H1 (cell line): ENCODE measurements at regions not wholly inside any gene's neighbourhood (a gene's known extent, or its start where the extent isn't known, plus 50 kb on each side); places are given as distances from the start of the nearest gene placed in this dataset.

Experiments used
- CTCF ChIA-PET: fragments of 300-600 bp; sonication (Branson Sonifier 250); formaldehyde crosslinking; loops from one replicate; lab custom pipeline; 2021; ENCODE audit not compliant: partially characterized antibody; lab: Charles Lee
- POLR2A ChIA-PET: fragments of 300-600 bp; sonication (Branson Sonifier 250); formaldehyde crosslinking; loops from one replicate; lab custom pipeline; 2021; ENCODE audit warnings: inconsistent platforms; ENCODE audit not compliant: partially characterized antibody; lab: Charles Lee
- DNase-seq, 2 experiments: peaks; one replicate each; pipeline versions ENCODE4 v3.0.0 to v3.0.0-alpha.2; 2010 to 2022; ENCODE audit warnings: low spot score in 2 of 2, low read depth in 1 of 2, mixed read lengths in 1 of 2
- FAIRE-seq: peaks from 2 replicates; lab custom pipeline; 2011; peaks lifted over from hg19 to GRCh38; lab: Jason Lieb, UNC
- H2AFZ ChIP-seq: 2 replicates; pipeline ENCODE4 v1.8.1; 2012; ENCODE audit warnings: low read length, inconsistent platforms
- H2AK5ac ChIP-seq: 2 replicates; pipeline ENCODE4 v1.6.1; 2013; ENCODE audit warnings: low read depth, low read length
- H2BK120ac ChIP-seq: replicated peaks from 2 replicates; pipeline ENCODE3; 2013; ENCODE audit warnings: low read depth, low read length, inconsistent platforms
- H2BK12ac ChIP-seq: 2 replicates; pipeline ENCODE4 v1.6.1; 2013; ENCODE audit warnings: low read depth, low read length
- H2BK15ac ChIP-seq: 2 replicates; pipeline ENCODE4 v1.6.1; 2013; ENCODE audit warnings: low read length
- H2BK20ac ChIP-seq: 2 replicates; pipeline ENCODE4 v1.6.1; 2013; ENCODE audit warnings: low read length
- H2BK5ac ChIP-seq: 2 replicates; pipeline ENCODE4 v1.6.1; 2013; ENCODE audit warnings: low read depth, low read length
- H3K14ac ChIP-seq: 2 replicates; pipeline ENCODE4 v1.6.1; 2013; ENCODE audit warnings: inconsistent platforms; ENCODE audit not compliant: insufficient read length
- H3K18ac ChIP-seq: 2 replicates; pipeline ENCODE4 v1.6.1; 2013; ENCODE audit warnings: low read length; ENCODE audit errors: extremely low read depth
- H3K23ac ChIP-seq: 2 replicates; pipeline ENCODE4 v1.6.1; 2013; ENCODE audit warnings: inconsistent platforms; ENCODE audit not compliant: insufficient read length
- H3K23me2 ChIP-seq: 2 replicates; pipeline ENCODE4 v1.6.1; 2013; ENCODE audit warnings: low read depth, low read length
- H3K27ac ChIP-seq: 2 replicates; pipeline ENCODE4 v1.6.1; 2011; ENCODE audit warnings: low read depth, low read length, inconsistent platforms
- H3K27me3 ChIP-seq, 4 experiments: replicated peaks in 1 of 4; 1 replicate in 1 of 4; 2 replicates in 3 of 4; pipeline versions ENCODE4 v1.6.1 to v1.8.1; 2011 to 2013; ENCODE audit warnings: low read length in 3 of 4, mild to moderate bottlenecking in 3 of 4, inconsistent platforms in 2 of 4, mixed read lengths in 2 of 4, moderate library complexity in 1 of 4; ENCODE audit not compliant: control insufficient read depth in 3 of 4, insufficient read depth in 3 of 4; ENCODE audit errors: extremely low read depth in 1 of 4
- H3K36me3 ChIP-seq, 4 experiments: 2 replicates each; pipeline versions ENCODE4 v1.6.1 to v1.8.1; 2011 to 2013; ENCODE audit warnings: mild to moderate bottlenecking in 4 of 4, low read length in 3 of 4, moderate library complexity in 2 of 4, control low read depth in 1 of 4, inconsistent platforms in 1 of 4; ENCODE audit not compliant: insufficient read depth in 4 of 4, control insufficient read depth in 2 of 4
- H3K4ac ChIP-seq: replicated peaks from 2 replicates; pipeline ENCODE3; 2013; ENCODE audit warnings: low read length, low read depth, mixed read lengths, inconsistent platforms; ENCODE audit not compliant: insufficient read length
- H3K4me1 ChIP-seq, 4 experiments: replicated peaks in 1 of 4; 1 replicate in 1 of 4; 2 replicates in 3 of 4; pipeline versions ENCODE4 v1.6.1 to v1.8.1; 2011 to 2013; ENCODE audit warnings: low read length in 3 of 4, inconsistent platforms in 2 of 4, mixed read lengths in 1 of 4; ENCODE audit not compliant: insufficient read depth in 4 of 4, control insufficient read depth in 3 of 4
- H3K4me2 ChIP-seq, 2 experiments: 2 replicates each; pipeline versions ENCODE4 v1.6.1 to v1.8.1; 2011 to 2013; ENCODE audit warnings: low read depth in 2 of 2, low read length in 2 of 2, control low read depth in 1 of 2, inconsistent platforms in 1 of 2, mild to moderate bottlenecking in 1 of 2; ENCODE audit not compliant: insufficient read depth in 1 of 2
- H3K4me3 ChIP-seq, 4 experiments: fragments of 200-600, 300-600 bp in 1 of 4; sonication (generic), shearing (Covaris generic), sonication (Bioruptor Twin) in 1 of 4; 2 replicates each; pipeline versions ENCODE4 v1.5.1 to v1.8.1; 2011 to 2016; ENCODE audit warnings: low read length in 4 of 4, low read depth in 3 of 4, control low read depth in 2 of 4, inconsistent platforms in 2 of 4, mild to moderate bottlenecking in 2 of 4, mixed read lengths in 1 of 4, moderate library complexity in 1 of 4; ENCODE audit not compliant: insufficient read depth in 2 of 4; ENCODE audit errors: extremely low read depth in 1 of 4
- H3K56ac ChIP-seq: replicated peaks from 2 replicates; pipeline ENCODE3; 2013; ENCODE audit warnings: low read depth, mild to moderate bottlenecking, mixed read lengths, low read length, inconsistent platforms; ENCODE audit not compliant: insufficient read length
- H3K79me1 ChIP-seq: 2 replicates; pipeline ENCODE4 v1.6.1; 2013; ENCODE audit warnings: low read depth, low read length, control low read depth
- H3K79me2 ChIP-seq, 2 experiments: 2 replicates each; pipeline versions ENCODE4 v1.6.1 to v1.8.1; 2012 to 2013; ENCODE audit warnings: low read length in 2 of 2, mild to moderate bottlenecking in 2 of 2, inconsistent platforms in 1 of 2; ENCODE audit not compliant: insufficient read depth in 2 of 2, control insufficient read depth in 1 of 2
- H3K9ac ChIP-seq, 4 experiments: replicated peaks in 1 of 4; 1 replicate in 1 of 4; 2 replicates in 3 of 4; pipeline versions ENCODE4 v1.6.1 to v1.8.1; 2011 to 2013; ENCODE audit warnings: low read depth in 3 of 4, low read length in 3 of 4, control low read depth in 2 of 4, mild to moderate bottlenecking in 2 of 4, moderate library complexity in 2 of 4, inconsistent platforms in 1 of 4; ENCODE audit errors: extremely low read depth in 1 of 4
- H3K9me3 ChIP-seq, 2 experiments: 2 replicates each; pipeline versions ENCODE4 v1.6.1 to v1.8.1; 2012 to 2013; ENCODE audit warnings: mild to moderate bottlenecking in 2 of 2, moderate library complexity in 2 of 2, control low read depth in 1 of 2, inconsistent platforms in 1 of 2, low read depth in 1 of 2, low read length in 1 of 2, mixed read lengths in 1 of 2; ENCODE audit not compliant: insufficient read depth in 2 of 2
- H4K20me1 ChIP-seq, 2 experiments: replicated peaks in 1 of 2; 2 replicates each; pipeline versions ENCODE3 to v1.8.1; 2011 to 2013; ENCODE audit warnings: inconsistent platforms in 2 of 2, low read length in 2 of 2, mild to moderate bottlenecking in 1 of 2; ENCODE audit not compliant: insufficient read depth in 2 of 2, control insufficient read depth in 1 of 2
- H4K5ac ChIP-seq: 2 replicates; pipeline ENCODE4 v1.6.1; 2013; ENCODE audit warnings: low read length, low read depth, mixed read lengths, inconsistent platforms; ENCODE audit not compliant: insufficient read length
- H4K8ac ChIP-seq: 2 replicates; pipeline ENCODE4 v1.8.0; 2013; ENCODE audit warnings: mild to moderate bottlenecking, moderate library complexity, low read length, inconsistent platforms; ENCODE audit not compliant: insufficient read depth; ENCODE audit errors: extremely low read depth
- H4K91ac ChIP-seq: replicated peaks from 2 replicates; pipeline ENCODE3; 2013; ENCODE audit warnings: low read length, mixed read lengths, inconsistent platforms; ENCODE audit not compliant: insufficient read length
- CBX8 ChIP-seq: fragments of 300-800, 300-1000 bp; sonication (generic); IDR thresholded peaks from 2 replicates; pipeline ENCODE4 v1.7.1; 2016; ENCODE audit warnings: low read depth, low read length, borderline replicate concordance
- CTBP2 ChIP-seq: IDR thresholded peaks from 2 replicates; pipeline ENCODE4 v1.7.0; 2011; ENCODE audit warnings: borderline replicate concordance, mild to moderate bottlenecking, moderate library complexity, mixed read lengths, low read length; ENCODE audit not compliant: insufficient read depth, insufficient read length
- GTF2F1 ChIP-seq: IDR thresholded peaks from 2 replicates; pipeline ENCODE4 v1.6.1; 2012; ENCODE audit warnings: low read depth, low read length, improper control_type of control experiment, borderline replicate concordance
- POLR2AphosphoS5 ChIP-seq: IDR thresholded peaks from 2 replicates; pipeline ENCODE4 v1.6.1; 2011; ENCODE audit warnings: low read depth, low read length
- TAF1 ChIP-seq: IDR thresholded peaks from 2 replicates; pipeline ENCODE4 v1.6.1; 2011; ENCODE audit warnings: mild to moderate bottlenecking, low read depth, low read length
- WGBS, 2 experiments: shearing (Covaris generic) in 1 of 2; methylation state at CpG; one replicate each; pipeline versions ENCODE4 v1.1.6 to v1.1.7; 2013 to 2015; ENCODE audit warnings: low lambda C conversion rate in 2 of 2, mixed read lengths in 2 of 2, inconsistent platforms in 1 of 2, low coverage in 1 of 2, missing lambda C conversion rate in 1 of 2; ENCODE audit not compliant: insufficient replicate concordance in 2 of 2, insufficient coverage in 1 of 2, insufficient read length in 1 of 2; ENCODE audit errors: extremely low coverage in 1 of 2, missing lambda C conversion rate in 1 of 2; 5-methylcytosine and 5-hydroxymethylcytosine counted together

- H4K8ac ChIP-seq, result no peak overlapping the region
- no peaks in the 10 kb centered on the region for H3K4me1 ChIP-seq
- no peak overlapping the region for H2AK5ac ChIP-seq
- no peak overlapping the region for H4K5ac ChIP-seq
- H3K9me3 ChIP-seq, result no peaks in the 10 kb centered on the region
- no peaks in the 10 kb centered on the region for H3K79me1 ChIP-seq
- no peak overlapping the region for H3K4me3 ChIP-seq
- no peak overlapping the region for H3K23ac ChIP-seq
- no peak overlapping the region for H3K56ac ChIP-seq
- FAIRE-seq, result no peak
- H2BK12ac ChIP-seq, result no peak overlapping the region
- TF ChIP-seq CBX8 (no peak), GTF2F1 (no peak), TAF1 (no peak), POLR2AphosphoS5 (no peak), CTBP2 (no peak)
- TF ChIP-seq, all 59 proteins: peak for 0
- Histone ChIP-seq H3K4me2 (no peak overlapping the region), H3K79me2 (no peaks in the 10 kb centered on the region), H2BK5ac (no peak overlapping the region), H4K91ac (no peak overlapping the region), H4K20me1 (no peaks in the 10 kb centered on the region), H2BK20ac (no peak overlapping the region), H3K23me2 (no peaks in the 10 kb centered on the region), H3K4ac (no peak overlapping the region), H2AFZ (0 out of 2 replicates have a peak overlapping the region, but pooled peaks have one; percentile 1), H3K36me3 (no peaks in the 10 kb centered on the region), H3K27me3 (no peaks in the 10 kb centered on the region), H2BK120ac (no peak overlapping the region), H3K9ac (no peak overlapping the region), H3K27ac (no peak overlapping the region), H3K14ac (no peak overlapping the region), H2BK15ac (no peak overlapping the region), H3K18ac (no peak overlapping the region)
- CTCF ChIA-PET, result no interaction called here
- no peak for DNase-seq
- POLR2A ChIA-PET, result no interaction called here
- 89% methylated on average over 5 of the region's 5 CpGs; no CpG with 5 or more reads in 1 of the 2 experiments for WGBS, 2 experiments
Measured at GRCh38 chr4:127250577-127250976, 382.2 kb upstream of the INTU start.
